Transverse colon (tissue), 4 donors: ENCODE measurements at regions not wholly inside any gene's neighbourhood (a gene's known extent, or its start where the extent isn't known, plus 50 kb on each side); places are given as distances from the start of the nearest gene placed in this dataset.

Experiments used
- CTCF ChIP-seq, 5 experiments: fragments of 200-600 bp in 3 of 5; fragments of 450-650 bp in 2 of 5; sonication (generic) in 3 of 5; IDR thresholded peaks; 1 replicate in 2 of 5; 2 replicates in 3 of 5; pipeline ENCODE4 v1.5.1; 2016 to 2017; ENCODE audit warnings: antibody characterized with exemption in 5 of 5, inconsistent platforms in 3 of 5, mild to moderate bottlenecking in 2 of 5, moderate library complexity in 1 of 5
- EP300 ChIP-seq: sonication (generic); formaldehyde crosslinking; IDR thresholded peaks from one replicate; pipeline ENCODE4 v1.6.1; 2017; ENCODE audit warnings: antibody characterized with exemption, low read depth
- POLR2A ChIP-seq: fragments of 450-650 bp; IDR thresholded peaks from one replicate; pipeline ENCODE4 v1.6.1; 2016; ENCODE audit warnings: antibody characterized with exemption, mild to moderate bottlenecking, moderate library complexity
- POLR2AphosphoS5 ChIP-seq, 3 donors: sonication (generic); formaldehyde crosslinking; IDR thresholded peaks; one replicate each; pipeline ENCODE4 v1.6.1; 2016; ENCODE audit warnings: antibody characterized with exemption in 3 of 3

GRCh38 chr5:36414869-36415282 lies 113.2 kb upstream of the RANBP3L start:
- TF ChIP-seq POLR2A (no peak), POLR2AphosphoS5 (IDR thresholded peaks at IDR 0.05) (no peak), CTCF (IDR thresholded peaks at IDR 0.05) (peak; percentile 45 to 57 (median 52)), EP300 (no peak)
